Motor neuron (in vitro differentiated cells): ENCODE measurements at regions not wholly inside any gene's neighbourhood (a gene's known extent, or its start where the extent isn't known, plus 50 kb on each side); places are given as distances from the start of the nearest gene placed in this dataset.

Experiments used
- ATAC-seq, 8 experiments: fragments of 200-7000 bp; cut with Tn5 transposase; replicated peaks in 6 of 8; 2 replicates each; pipeline ENCODE4 v1.8.0; 2021; ENCODE audit warnings: mild to moderate bottlenecking in 8 of 8, moderate library complexity in 8 of 8
- H3K27ac ChIP-seq, 2 donors: fragments of 250-450 bp; sonication (Bioruptor Pico); 2 replicates each; pipeline ENCODE4 v1.9.0; 2021; ENCODE audit warnings: antibody characterized with exemption in 2 of 2, mild to moderate bottlenecking in 2 of 2, moderate library complexity in 1 of 2
- H3K4me1 ChIP-seq, 2 donors: fragments of 250-450 bp; sonication (Bioruptor Pico); replicated peaks in 1 of 2; 2 replicates each; pipeline ENCODE4 v1.6.1; 2021; ENCODE audit warnings: antibody characterized with exemption in 2 of 2, mild to moderate bottlenecking in 2 of 2, moderate library complexity in 1 of 2
- H3K4me3 ChIP-seq, 5 donors: fragments of 250-450 bp; sonication (Bioruptor Pico); 2 replicates each; pipeline ENCODE4 v1.9.0; 2021; ENCODE audit warnings: antibody characterized with exemption in 5 of 5, mild to moderate bottlenecking in 5 of 5, moderate library complexity in 4 of 5
- WGBS, 10 experiments: fragments of 450-650 bp; shearing (Covaris generic); methylation state at CpG; one replicate each; pipeline ENCODE4 v1.0.0; 2022; 5-methylcytosine and 5-hydroxymethylcytosine counted together
- in situ Hi-C, 9 experiments: fragments of 400-800 bp; cut with MboI; loops; one replicate each; pipeline ENCODE4 v1.15.0; 2021; ENCODE audit warnings: low sequenced_read_pairs in 9 of 9, low pct_unique_long_range_greater_than_20kb in 2 of 9; ENCODE audit not compliant: unreplicated experiment in 9 of 9

GRCh38 chr12:24195063-24195462, 245.6 kb upstream of the SOX5 start:
- Histone ChIP-seq H3K27ac (no peak overlapping the region), H3K4me1 (peaks cover 6 to 22% of the 10 kb centered on the region in 2 donors), H3K4me3 (no peak overlapping the region)
- 9 to 100% (median 91%) methylated on average over 3 to 4 of the region's 4 CpGs for WGBS, 10 experiments
- no peak for ATAC-seq
- in situ Hi-C loops: no loop called here

- Histone ChIP-seq H3K27ac (no peak overlapping the region), H3K4me3 (no peak overlapping the region), H3K4me1 (peaks cover 0 to 5% of the 10 kb centered on the region in 2 donors)
- no peak for ATAC-seq
- WGBS, 10 experiments: 48 to 100% (median 87%) methylated on average over 2 to 5 of the region's 5 CpGs
- in situ Hi-C loops: no loop called here
Observed at GRCh38 chr12:24191117-24191516, 241.6 kb upstream of the SOX5 start.

- ATAC-seq: no peak
- Histone ChIP-seq H3K4me3 (no peak overlapping the region), H3K27ac (no peak overlapping the region), H3K4me1 (no peaks in the 10 kb centered on the region)
- WGBS, 10 experiments: 0 to 100% (median 86%) methylated on average over 1 of the region's 1 CpG; no CpG with 5 or more reads in 3 of the 10 experiments
- in situ Hi-C loops: no loop called here
Observed at GRCh38 chr12:24185782-24186181, 236.3 kb upstream of the SOX5 start.

GRCh38 chr12:24177889-24178288, 228.4 kb upstream of the SOX5 start:
- Histone ChIP-seq H3K4me1 (peaks cover 2 to 11% of the 10 kb centered on the region in 2 donors), H3K27ac (no peak overlapping the region), H3K4me3 (no peak overlapping the region)
- in situ Hi-C loops: no loop called here
- 13 to 91% (median 78%) methylated on average over 1 of the region's 1 CpG; no CpG with 5 or more reads in 1 of the 10 experiments for WGBS, 10 experiments
- ATAC-seq: peak in 1 of 8 experiments; percentile 50

- ATAC-seq: no peak
- H3K4me1 ChIP-seq: peaks cover 3 to 16% of the 10 kb centered on the region in 2 donors
- H3K27ac ChIP-seq: no peak overlapping the region
- WGBS, 10 experiments: 12 to 100% (median 75%) methylated on average over 1 to 4 of the region's 4 CpGs
- no peak overlapping the region for H3K4me3 ChIP-seq
- in situ Hi-C loops: no loop called here
Observed at GRCh38 chr12:24175929-24176328, 226.5 kb upstream of the SOX5 start.

- peak in 2 of 8 experiments; percentile 44 for ATAC-seq
- Histone ChIP-seq H3K4me3 (no peak overlapping the region), H3K4me1 (peaks cover 3 to 16% of the 10 kb centered on the region in 2 donors), H3K27ac (no peak overlapping the region)
- in situ Hi-C loops: no loop called here
- WGBS, 10 experiments: 10 to 100% (median 100%) methylated on average over 1 to 2 of the region's 2 CpGs; no CpG with 5 or more reads in 2 of the 10 experiments
Observed at GRCh38 chr12:24175284-24175683, 225.8 kb upstream of the SOX5 start.

- 0 to 44% (median 23%) methylated on average over 1 to 7 of the region's 7 CpGs; no CpG with 5 or more reads in 1 of the 10 experiments for WGBS, 10 experiments
- ATAC-seq: peak in 5 of 8 experiments; percentile 33 to 76 (median 59)
- Histone ChIP-seq H3K4me3 (no peak overlapping the region), H3K27ac (no peak overlapping the region), H3K4me1 (peaks cover 3 to 16% of the 10 kb centered on the region in 2 donors)
- in situ Hi-C loops: no loop called here
Observed at GRCh38 chr12:24173067-24173466, 223.6 kb upstream of the SOX5 start.

- Histone ChIP-seq H3K27ac (no peak overlapping the region), H3K4me3 (no peak overlapping the region), H3K4me1 (peaks cover 3 to 16% of the 10 kb centered on the region in 2 donors)
- in situ Hi-C loops: no loop called here
- no peak for ATAC-seq
Observed at GRCh38 chr12:24172773-24173066, 223.2 kb upstream of the SOX5 start.

- WGBS, 10 experiments: 27 to 91% (median 78%) methylated on average over 3 to 11 of the region's 13 CpGs
- H3K4me1 ChIP-seq: peaks cover 3 to 16% of the 10 kb centered on the region in 2 donors
- H3K4me3 ChIP-seq: no peak overlapping the region
- H3K27ac ChIP-seq: no peak overlapping the region
- ATAC-seq: peak in 1 of 8 experiments; percentile 31
- in situ Hi-C loops: no loop called here
Observed at GRCh38 chr12:24172031-24172772, 222.7 kb upstream of the SOX5 start.

GRCh38 chr12:24155042-24155441, 205.6 kb upstream of the SOX5 start:
- 47 to 100% (median 100%) methylated on average over 1 to 2 of the region's 2 CpGs; no CpG with 5 or more reads in 2 of the 10 experiments for WGBS, 10 experiments
- Histone ChIP-seq H3K4me3 (no peak overlapping the region), H3K4me1 (peaks cover 0 to 6% of the 10 kb centered on the region in 2 donors), H3K27ac (no peak overlapping the region)
- in situ Hi-C loops: no loop called here
- no peak for ATAC-seq

GRCh38 chr12:24153079-24153478, 203.6 kb upstream of the SOX5 start:
- 33 to 79% (median 51%) methylated on average over 1 to 2 of the region's 2 CpGs; no CpG with 5 or more reads in 2 of the 10 experiments for WGBS, 10 experiments
- Histone ChIP-seq H3K27ac (no peak overlapping the region), H3K4me3 (no peak overlapping the region), H3K4me1 (peaks cover 0 to 6% of the 10 kb centered on the region in 2 donors)
- in situ Hi-C loops: no loop called here
- ATAC-seq: peak in 1 of 8 experiments; percentile 59

GRCh38 chr12:24152270-24152669, 202.8 kb upstream of the SOX5 start:
- in situ Hi-C loops: no loop called here
- peaks cover 0 to 6% of the 10 kb centered on the region in 2 donors for H3K4me1 ChIP-seq
- 18 to 100% (median 93%) methylated on average over 1 to 3 of the region's 3 CpGs for WGBS, 10 experiments
- H3K27ac ChIP-seq: no peak overlapping the region
- H3K4me3 ChIP-seq: no peak overlapping the region
- ATAC-seq: no peak

- Histone ChIP-seq H3K4me3 (no peak overlapping the region), H3K4me1 (peaks cover 4 to 6% of the 10 kb centered on the region in 2 donors), H3K27ac (no peak overlapping the region)
- no peak for ATAC-seq
- in situ Hi-C loops: no loop called here
Observed at GRCh38 chr12:24143928-24144327, 194.5 kb upstream of the SOX5 start.

- WGBS, 10 experiments: 14 to 88% (median 66%) methylated on average over 3 to 9 of the region's 9 CpGs
- in situ Hi-C loops: no loop called here
- peak in 3 of 8 experiments; percentile 7 to 78 (median 55) for ATAC-seq
- H3K4me3 ChIP-seq: peak overlapping the region in 1 of 5 donors; percentile 1
- no peak overlapping the region for H3K27ac ChIP-seq
- peaks cover 6 to 15% of the 10 kb centered on the region in 2 donors for H3K4me1 ChIP-seq
Observed at GRCh38 chr12:24139035-24139434, 189.6 kb upstream of the SOX5 start.
